Omental fat pad (tissue), 3 donors: ENCODE measurements at regions not wholly inside any gene's neighbourhood (a gene's known extent, or its start where the extent isn't known, plus 50 kb on each side); places are given as distances from the start of the nearest gene placed in this dataset.

Experiments used
- ATAC-seq: fragments of 150-250 bp; one replicate; pipeline ENCODE4 v1.9.1; 2016; ENCODE audit warnings: mild to moderate bottlenecking, moderate library complexity; ENCODE audit not compliant: low FRiP score
- DNase-seq: peaks from one replicate; pipeline ENCODE4 v3.0.0-alpha.2; 2019; ENCODE audit warnings: low spot score
- TF ChIP-seq, protein P1 (sequence below), 3 donors: fragments of 450-650 bp; IDR thresholded peaks; one replicate each; pipeline ENCODE4 v1.5.1; 2016 to 2017; ENCODE audit warnings: antibody characterized with exemption in 3 of 3, mild to moderate bottlenecking in 3 of 3, moderate library complexity in 2 of 3

- ATAC-seq (no peak), DNase-seq (no peak)
- TF ChIP-seq, protein P1, sequence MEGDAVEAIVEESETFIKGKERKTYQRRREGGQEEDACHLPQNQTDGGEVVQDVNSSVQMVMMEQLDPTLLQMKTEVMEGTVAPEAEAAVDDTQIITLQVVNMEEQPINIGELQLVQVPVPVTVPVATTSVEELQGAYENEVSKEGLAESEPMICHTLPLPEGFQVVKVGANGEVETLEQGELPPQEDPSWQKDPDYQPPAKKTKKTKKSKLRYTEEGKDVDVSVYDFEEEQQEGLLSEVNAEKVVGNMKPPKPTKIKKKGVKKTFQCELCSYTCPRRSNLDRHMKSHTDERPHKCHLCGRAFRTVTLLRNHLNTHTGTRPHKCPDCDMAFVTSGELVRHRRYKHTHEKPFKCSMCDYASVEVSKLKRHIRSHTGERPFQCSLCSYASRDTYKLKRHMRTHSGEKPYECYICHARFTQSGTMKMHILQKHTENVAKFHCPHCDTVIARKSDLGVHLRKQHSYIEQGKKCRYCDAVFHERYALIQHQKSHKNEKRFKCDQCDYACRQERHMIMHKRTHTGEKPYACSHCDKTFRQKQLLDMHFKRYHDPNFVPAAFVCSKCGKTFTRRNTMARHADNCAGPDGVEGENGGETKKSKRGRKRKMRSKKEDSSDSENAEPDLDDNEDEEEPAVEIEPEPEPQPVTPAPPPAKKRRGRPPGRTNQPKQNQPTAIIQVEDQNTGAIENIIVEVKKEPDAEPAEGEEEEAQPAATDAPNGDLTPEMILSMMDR (IDR thresholded peaks at IDR 0.05), result no peak
Observed at GRCh38 chr7:10282909-10283308, 690.8 kb upstream of the PHF14 start.

GRCh38 chr7:10284001-10284400 is 689.7 kb upstream of the PHF14 start:
- ATAC-seq, result no peak
- no peak for DNase-seq
- TF ChIP-seq, protein P1 (IDR thresholded peaks at IDR 0.05), result no peak

GRCh38 chr7:10299384-10299783 is 674.3 kb upstream of the PHF14 start:
- TF ChIP-seq, protein P1 (IDR thresholded peaks at IDR 0.05), result no peak
- ATAC-seq (no peak), DNase-seq (no peak)

DNA sequence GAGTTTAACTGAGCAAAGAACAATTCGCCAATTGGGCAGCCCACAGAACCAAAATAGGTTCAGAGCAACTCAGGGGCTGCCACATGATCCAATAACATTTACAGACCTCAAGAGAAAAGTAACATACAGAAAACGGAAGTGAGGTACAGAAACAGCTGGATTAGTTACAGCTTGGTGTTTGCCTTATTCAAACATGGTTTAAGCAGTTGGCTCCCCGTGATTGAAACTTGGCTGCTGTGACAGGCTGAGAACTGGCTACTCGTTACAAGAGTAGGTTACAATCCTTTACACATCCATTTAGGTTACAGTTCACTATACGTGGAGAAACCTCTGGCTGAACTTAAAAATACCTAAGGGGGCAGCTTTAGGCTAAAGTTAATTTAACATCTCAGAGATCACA is 673.1 kb upstream of the PHF14 start:
- no peak for ATAC-seq
- no peak for DNase-seq
- TF ChIP-seq, protein P1 (IDR thresholded peaks at IDR 0.05), result no peak

- ATAC-seq, result no peak
- TF ChIP-seq, protein P1 (IDR thresholded peaks at IDR 0.05), result no peak
- DNase-seq, result no peak
Observed at GRCh38 chr7:10308276-10308675, 665.4 kb upstream of the PHF14 start.

GRCh38 chr7:10312942-10313341 is 660.7 kb upstream of the PHF14 start:
- no peak for ATAC-seq
- no peak for DNase-seq
- TF ChIP-seq, protein P1 (IDR thresholded peaks at IDR 0.05), result no peak

GRCh38 chr7:10315881-10316280 is 657.8 kb upstream of the PHF14 start:
- ATAC-seq (no peak), DNase-seq (no peak)
- TF ChIP-seq, protein P1 (IDR thresholded peaks at IDR 0.05), result no peak
